CD14-positive monocyte (primary cell): ENCODE measurements at regions not wholly inside any gene's neighbourhood (a gene's known extent, or its start where the extent isn't known, plus 50 kb on each side); places are given as distances from the start of the nearest gene placed in this dataset.

Source experiments
- DNase-seq, 3 donors: peaks; one replicate each; pipeline ENCODE4 v3.0.0-alpha.2; 2011 to 2022
- H2AFZ ChIP-seq: 2 replicates; pipeline ENCODE4 v1.6.0; 2012; ENCODE audit warnings: mild to moderate bottlenecking, low read depth, low read length, inconsistent platforms; ENCODE audit not compliant: insufficient read depth, poor library complexity, severe bottlenecking
- H3K27ac ChIP-seq, 2 donors: 1 replicate in 1 of 2; 2 replicates in 1 of 2; pipeline ENCODE4 v1.5.1; 2012 to 2013; ENCODE audit warnings: low read length in 2 of 2, control low read depth in 1 of 2, inconsistent platforms in 1 of 2, low read depth in 1 of 2, mild to moderate bottlenecking in 1 of 2
- H3K27me3 ChIP-seq, 2 donors: one replicate each; pipeline versions ENCODE4 v1.6.0 to v1.6.1; 2011 to 2013; ENCODE audit warnings: low read length in 2 of 2; ENCODE audit not compliant: control insufficient read depth in 2 of 2, insufficient read depth in 2 of 2
- H3K36me3 ChIP-seq, 2 donors: replicated peaks in 1 of 2; 1 replicate in 1 of 2; 2 replicates in 1 of 2; pipeline versions ENCODE4 v1.5.1 to v1.6.1; 2012 to 2013; ENCODE audit warnings: low read length in 2 of 2, control low read depth in 1 of 2, inconsistent platforms in 1 of 2, mild to moderate bottlenecking in 1 of 2; ENCODE audit not compliant: insufficient read depth in 2 of 2, control insufficient read depth in 1 of 2
- H3K4me1 ChIP-seq, 2 donors: 1 replicate in 1 of 2; 2 replicates in 1 of 2; pipeline versions ENCODE4 v1.5.1 to v1.6.1; 2012 to 2013; ENCODE audit warnings: low read length in 2 of 2, control low read depth in 1 of 2, inconsistent platforms in 1 of 2, mild to moderate bottlenecking in 1 of 2, moderate library complexity in 1 of 2; ENCODE audit not compliant: insufficient read depth in 2 of 2, control insufficient read depth in 1 of 2
- H3K4me2 ChIP-seq: replicated peaks from 2 replicates; pipeline ENCODE3; 2012; ENCODE audit warnings: low read length, moderate library complexity, mild to moderate bottlenecking; ENCODE audit not compliant: poor library complexity, severe bottlenecking; ENCODE audit errors: extremely low read depth
- H3K4me3 ChIP-seq, 3 experiments: fragments of 200-600 bp in 1 of 3; sonication (generic) in 1 of 3; replicated peaks in 1 of 3; 1 replicate in 2 of 3; 2 replicates in 1 of 3; pipeline ENCODE4 v1.5.1; 2011 to 2013; ENCODE audit warnings: low read length in 3 of 3, mild to moderate bottlenecking in 3 of 3, control low read depth in 2 of 3, low read depth in 2 of 3, inconsistent platforms in 1 of 3, moderate library complexity in 1 of 3
- H3K79me2 ChIP-seq: 2 replicates; pipeline ENCODE4 v1.6.0; 2012; ENCODE audit warnings: mild to moderate bottlenecking, control low read depth, inconsistent platforms, low read length, moderate library complexity; ENCODE audit not compliant: insufficient read depth
- H3K9ac ChIP-seq: 2 replicates; pipeline ENCODE4 v1.6.0; 2017; ENCODE audit warnings: low read length, mild to moderate bottlenecking; ENCODE audit not compliant: insufficient read depth, poor library complexity, severe bottlenecking
- H3K9me3 ChIP-seq, 2 donors: replicated peaks in 1 of 2; 1 replicate in 1 of 2; 2 replicates in 1 of 2; pipeline versions ENCODE4 v1.5.1 to v1.6.1; 2012 to 2013; ENCODE audit warnings: low read length in 2 of 2, control low read depth in 1 of 2; ENCODE audit not compliant: control insufficient read depth in 1 of 2, insufficient read depth in 1 of 2
- H4K20me1 ChIP-seq: 2 replicates; pipeline ENCODE4 v1.6.0; 2012; ENCODE audit warnings: mild to moderate bottlenecking, low read length, control low read depth, moderate library complexity; ENCODE audit not compliant: insufficient read depth
- H3K27ac Mint-ChIP-seq, 7 donors: one replicate each; pipeline ENCODE4 v1.8.0; 2020; ENCODE audit warnings: mild to moderate bottlenecking in 7 of 7, mixed read lengths in 7 of 7, moderate library complexity in 6 of 7, inconsistent platforms in 2 of 7
- H3K27me3 Mint-ChIP-seq, 3 donors: one replicate each; pipeline ENCODE4 v1.8.0; 2021 to 2022; ENCODE audit warnings: low read depth in 3 of 3, mild to moderate bottlenecking in 3 of 3, mixed read lengths in 3 of 3, moderate library complexity in 3 of 3, inconsistent platforms in 1 of 3
- H3K36me3 Mint-ChIP-seq, 2 donors: one replicate each; pipeline ENCODE4 v1.8.0; 2020; ENCODE audit warnings: mixed read lengths in 2 of 2, inconsistent platforms in 1 of 2, mild to moderate bottlenecking in 1 of 2
- H3K4me1 Mint-ChIP-seq: one replicate; pipeline ENCODE4 v1.8.0; 2020; ENCODE audit warnings: mild to moderate bottlenecking, mixed read lengths
- H3K4me3 Mint-ChIP-seq, 2 donors: one replicate each; pipeline ENCODE4 v1.8.0; 2020; ENCODE audit warnings: mild to moderate bottlenecking in 2 of 2, mixed read lengths in 2 of 2, moderate library complexity in 1 of 2
- H3K9me3 Mint-ChIP-seq, 7 donors: one replicate each; pipeline ENCODE4 v1.8.0; 2020 to 2022; ENCODE audit warnings: mixed read lengths in 7 of 7, mild to moderate bottlenecking in 6 of 7, moderate library complexity in 6 of 7, inconsistent platforms in 2 of 7
- WGBS: methylation state at CpG from one replicate; pipeline ENCODE4 v1.1.5; 2013; ENCODE audit warnings: missing lambda C conversion rate; ENCODE audit not compliant: insufficient coverage; 5-methylcytosine and 5-hydroxymethylcytosine counted together
- intact Hi-C, 2 donors: fragments of 100-400 bp; cut with micrococcal nuclease; formaldehyde crosslinking; loops; one replicate each; pipeline versions ENCODE4 v1.15.0 to v1.15.1; 2023
- TF ChIP-seq, protein P1 (sequence below): fragments of 200-600 bp; IDR thresholded peaks from one replicate; pipeline ENCODE4 v1.8.0; 2022; ENCODE audit warnings: antibody characterized with exemption, mild to moderate bottlenecking

- H3K4me3 Mint-ChIP-seq = no peak overlapping the region
- Histone ChIP-seq H2AFZ (no peak overlapping the region), H3K4me1 (no peaks in the 10 kb centered on the region), H3K79me2 (no peaks in the 10 kb centered on the region), H3K4me2 (no peak overlapping the region), H3K9ac (no peak overlapping the region), H3K27ac (no peak overlapping the region), H4K20me1 (no peaks in the 10 kb centered on the region), H3K9me3 (peaks cover 7 to 17% of the 10 kb centered on the region in 2 donors), H3K36me3 (no peaks in the 10 kb centered on the region), H3K27me3 (no peaks in the 10 kb centered on the region), H3K4me3 (no peak overlapping the region)
- DNase-seq = no peak
- H3K4me1 Mint-ChIP-seq = peaks cover 1% of the 10 kb centered on the region
- TF ChIP-seq, protein P1, sequence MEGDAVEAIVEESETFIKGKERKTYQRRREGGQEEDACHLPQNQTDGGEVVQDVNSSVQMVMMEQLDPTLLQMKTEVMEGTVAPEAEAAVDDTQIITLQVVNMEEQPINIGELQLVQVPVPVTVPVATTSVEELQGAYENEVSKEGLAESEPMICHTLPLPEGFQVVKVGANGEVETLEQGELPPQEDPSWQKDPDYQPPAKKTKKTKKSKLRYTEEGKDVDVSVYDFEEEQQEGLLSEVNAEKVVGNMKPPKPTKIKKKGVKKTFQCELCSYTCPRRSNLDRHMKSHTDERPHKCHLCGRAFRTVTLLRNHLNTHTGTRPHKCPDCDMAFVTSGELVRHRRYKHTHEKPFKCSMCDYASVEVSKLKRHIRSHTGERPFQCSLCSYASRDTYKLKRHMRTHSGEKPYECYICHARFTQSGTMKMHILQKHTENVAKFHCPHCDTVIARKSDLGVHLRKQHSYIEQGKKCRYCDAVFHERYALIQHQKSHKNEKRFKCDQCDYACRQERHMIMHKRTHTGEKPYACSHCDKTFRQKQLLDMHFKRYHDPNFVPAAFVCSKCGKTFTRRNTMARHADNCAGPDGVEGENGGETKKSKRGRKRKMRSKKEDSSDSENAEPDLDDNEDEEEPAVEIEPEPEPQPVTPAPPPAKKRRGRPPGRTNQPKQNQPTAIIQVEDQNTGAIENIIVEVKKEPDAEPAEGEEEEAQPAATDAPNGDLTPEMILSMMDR = no peak
- no peak overlapping the region for H3K27ac Mint-ChIP-seq
- WGBS = no CpG with 5 or more reads among the region's 1 CpG
- intact Hi-C loops = no loop called here
- no peaks in the 10 kb centered on the region for H3K27me3 Mint-ChIP-seq
- H3K36me3 Mint-ChIP-seq = no peaks in the 10 kb centered on the region
- peaks cover 12 to 32% (median 24%) of the 10 kb centered on the region in 7 donors for H3K9me3 Mint-ChIP-seq
Observed at GRCh38 chr4:38292529-38292928, 332.3 kb downstream of the PTTG2 start.

GRCh38 chr4:38294238-38294637, 334.0 kb downstream of the PTTG2 start:
- Histone ChIP-seq H4K20me1 (no peaks in the 10 kb centered on the region), H3K9me3 (peaks cover 15 to 34% of the 10 kb centered on the region in 2 donors), H3K4me2 (no peak overlapping the region), H3K4me3 (no peak overlapping the region), H3K36me3 (no peaks in the 10 kb centered on the region), H3K4me1 (no peaks in the 10 kb centered on the region), H3K9ac (no peak overlapping the region), H3K27me3 (no peaks in the 10 kb centered on the region), H2AFZ (no peak overlapping the region), H3K27ac (no peak overlapping the region), H3K79me2 (no peaks in the 10 kb centered on the region)
- H3K36me3 Mint-ChIP-seq = no peaks in the 10 kb centered on the region
- no CpG with 5 or more reads among the region's 1 CpG for WGBS
- no peak overlapping the region for H3K4me3 Mint-ChIP-seq
- TF ChIP-seq, protein P1 = no peak
- intact Hi-C loops = no loop called here
- no peak for DNase-seq
- no peak overlapping the region for H3K27ac Mint-ChIP-seq
- H3K4me1 Mint-ChIP-seq = peaks cover 1% of the 10 kb centered on the region
- H3K27me3 Mint-ChIP-seq = no peaks in the 10 kb centered on the region
- H3K9me3 Mint-ChIP-seq = peaks cover 19 to 47% (median 39%) of the 10 kb centered on the region in 7 donors
